ENCODE measurements at regions not wholly inside any gene's neighbourhood (a gene's known extent, or its start where the extent isn't known, plus 50 kb on each side); places are given as distances from the start of the nearest gene placed in this dataset.
"Not testable (repeated sequence)": the region's sequence is repeated elsewhere in the genome, so short reads cannot be mapped to it uniquely, and the experiment has no call there.

GRCh38 chr2:173737954-173738575 lies 227.1 kb downstream of the SP3 start:
- TF ChIP-seq, protein P1, sequence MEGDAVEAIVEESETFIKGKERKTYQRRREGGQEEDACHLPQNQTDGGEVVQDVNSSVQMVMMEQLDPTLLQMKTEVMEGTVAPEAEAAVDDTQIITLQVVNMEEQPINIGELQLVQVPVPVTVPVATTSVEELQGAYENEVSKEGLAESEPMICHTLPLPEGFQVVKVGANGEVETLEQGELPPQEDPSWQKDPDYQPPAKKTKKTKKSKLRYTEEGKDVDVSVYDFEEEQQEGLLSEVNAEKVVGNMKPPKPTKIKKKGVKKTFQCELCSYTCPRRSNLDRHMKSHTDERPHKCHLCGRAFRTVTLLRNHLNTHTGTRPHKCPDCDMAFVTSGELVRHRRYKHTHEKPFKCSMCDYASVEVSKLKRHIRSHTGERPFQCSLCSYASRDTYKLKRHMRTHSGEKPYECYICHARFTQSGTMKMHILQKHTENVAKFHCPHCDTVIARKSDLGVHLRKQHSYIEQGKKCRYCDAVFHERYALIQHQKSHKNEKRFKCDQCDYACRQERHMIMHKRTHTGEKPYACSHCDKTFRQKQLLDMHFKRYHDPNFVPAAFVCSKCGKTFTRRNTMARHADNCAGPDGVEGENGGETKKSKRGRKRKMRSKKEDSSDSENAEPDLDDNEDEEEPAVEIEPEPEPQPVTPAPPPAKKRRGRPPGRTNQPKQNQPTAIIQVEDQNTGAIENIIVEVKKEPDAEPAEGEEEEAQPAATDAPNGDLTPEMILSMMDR (IDR thresholded peaks at IDR 0.05) = not testable (repeated sequence)
- TF ChIP-seq EZH2, EZH2phosphoT487 (IDR thresholded peaks at IDR 0.05): not testable (repeated sequence)

Data from neural progenitor cell (in vitro differentiated cells).